H1 (cell line): ENCODE measurements at regions not wholly inside any gene's neighbourhood (a gene's known extent, or its start where the extent isn't known, plus 50 kb on each side); places are given as distances from the start of the nearest gene placed in this dataset.

Experiments
- ATF2 ChIP-seq: IDR thresholded peaks from 2 replicates; pipeline ENCODE4 v1.6.1; 2012; ENCODE audit warnings: low read length, inconsistent platforms
- CHD7 ChIP-seq: fragments of 300-600 bp; sonication (generic); IDR thresholded peaks from 2 replicates; pipeline ENCODE4 v1.7.1; 2012; ENCODE audit warnings: low read length, moderate library complexity, mild to moderate bottlenecking, inconsistent platforms; ENCODE audit not compliant: insufficient replicate concordance
- EP300 ChIP-seq, 2 experiments: IDR thresholded peaks; 1 replicate in 1 of 2; 2 replicates in 1 of 2; pipeline ENCODE4 v1.6.1; 2011 to 2012; ENCODE audit warnings: low read depth in 2 of 2, low read length in 2 of 2, mild to moderate bottlenecking in 2 of 2, borderline replicate concordance in 1 of 2, inconsistent platforms in 1 of 2, moderate library complexity in 1 of 2
- GABPA ChIP-seq: IDR thresholded peaks from 2 replicates; pipeline ENCODE4 v1.6.1; 2011; ENCODE audit warnings: mild to moderate bottlenecking, low read length, moderate library complexity, borderline replicate concordance; ENCODE audit not compliant: insufficient read depth
- NRF1 ChIP-seq: IDR thresholded peaks from 2 replicates; pipeline ENCODE4 v1.6.1; 2011; ENCODE audit warnings: mild to moderate bottlenecking, low read depth, low read length, improper control_type of control experiment
- RNF2 ChIP-seq: fragments of 200-900, 300-1000 bp; sonication (generic); IDR thresholded peaks from 2 replicates; pipeline ENCODE4 v1.7.1; 2016; ENCODE audit warnings: borderline replicate concordance, low read depth, mild to moderate bottlenecking, antibody characterized with exemption, low read length; ENCODE audit not compliant: poor library complexity, severe bottlenecking; ENCODE audit errors: missing control alignments
- SAP30 ChIP-seq: fragments of 300-600 bp; sonication (generic); IDR thresholded peaks from 2 replicates; pipeline ENCODE4 v1.7.1; 2012; ENCODE audit warnings: low read length, moderate library complexity, mild to moderate bottlenecking, inconsistent platforms; ENCODE audit not compliant: insufficient read depth, insufficient replicate concordance
- SP2 ChIP-seq: IDR thresholded peaks from 2 replicates; pipeline ENCODE4 v1.6.1; 2012; ENCODE audit warnings: mild to moderate bottlenecking, low read length, inconsistent platforms
- SUZ12 ChIP-seq: fragments of 200-600 bp; sonication (generic); IDR thresholded peaks from 2 replicates; pipeline ENCODE4 v1.6.1; 2012; ENCODE audit warnings: mild to moderate bottlenecking, inconsistent platforms, low read length, moderate library complexity, mixed read lengths

- TF ChIP-seq CHD7 (no peak), EP300 (IDR thresholded peaks at IDR 0.05; ENCODE audit: borderline replicate concordance in 1 of 2, low read depth in 2 of 2, low read length in 2 of 2) (no peak), ATF2 (no peak), SUZ12 (no peak), SP2 (no peak), RNF2 (no peak), GABPA (no peak), SAP30 (no peak), NRF1 (no peak)
Measured at GRCh38 chrX:45975633-45976032, 569.6 kb downstream of the ZNF674 start (continued).
